Keratinocyte (primary cell): ENCODE measurements at regions not wholly inside any gene's neighbourhood (a gene's known extent, or its start where the extent isn't known, plus 50 kb on each side); places are given as distances from the start of the nearest gene placed in this dataset.

Source experiments
- DNase-seq: peaks from one replicate; pipeline ENCODE4 v3.0.0-alpha.2; 2011; ENCODE audit warnings: low read depth, missing footprints, low spot score
- FAIRE-seq: peaks from 2 replicates; lab custom pipeline; 2011; peaks lifted over from hg19 to GRCh38; lab: Jason Lieb, UNC
- H2AFZ ChIP-seq: 2 replicates; pipeline ENCODE4 v1.6.0; 2012; ENCODE audit warnings: low read length, control low read depth, inconsistent platforms; ENCODE audit not compliant: control insufficient read depth
- H3K27ac ChIP-seq: 2 replicates; pipeline ENCODE4 v1.5.1; 2011; ENCODE audit warnings: low read length; ENCODE audit not compliant: control insufficient read depth, insufficient read depth
- H3K27me3 ChIP-seq: 3 replicates; pipeline ENCODE4 v1.6.0; 2011; ENCODE audit warnings: low read length; ENCODE audit not compliant: control insufficient read depth, insufficient read depth; ENCODE audit errors: extremely low read depth
- H3K36me3 ChIP-seq, 2 experiments: 2 replicates in 1 of 2; 3 replicates in 1 of 2; pipeline ENCODE4 v1.5.1; 2011; ENCODE audit warnings: low read length in 2 of 2, mild to moderate bottlenecking in 1 of 2; ENCODE audit not compliant: control insufficient read depth in 2 of 2, insufficient read depth in 2 of 2; ENCODE audit errors: extremely low read depth in 1 of 2
- H3K4me1 ChIP-seq: 3 replicates; pipeline ENCODE4 v1.5.1; 2011; ENCODE audit warnings: low read length; ENCODE audit not compliant: control insufficient read depth, insufficient read depth; ENCODE audit errors: extremely low read depth
- H3K4me2 ChIP-seq: 3 replicates; pipeline ENCODE4 v1.6.0; 2011; ENCODE audit warnings: low read depth, low read length; ENCODE audit not compliant: control insufficient read depth, insufficient read depth; ENCODE audit errors: extremely low read depth
- H3K4me3 ChIP-seq, 3 experiments: fragments of 200-600 bp in 1 of 3; sonication (generic) in 1 of 3; 2 replicates in 2 of 3; 3 replicates in 1 of 3; pipeline ENCODE4 v1.5.1; 2011 to 2016; ENCODE audit warnings: low read length in 3 of 3, mild to moderate bottlenecking in 3 of 3, control low read depth in 2 of 3, inconsistent platforms in 1 of 3, low read depth in 1 of 3, mixed read lengths in 1 of 3, mixed run types in 1 of 3, moderate library complexity in 1 of 3; ENCODE audit not compliant: control insufficient read depth in 2 of 3, insufficient read depth in 2 of 3; ENCODE audit errors: extremely low read depth in 1 of 3
- H3K79me2 ChIP-seq: 2 replicates; pipeline ENCODE4 v1.6.0; 2012; ENCODE audit warnings: low read length; ENCODE audit not compliant: control insufficient read depth, insufficient read depth
- H3K9ac ChIP-seq: 3 replicates; pipeline ENCODE4 v1.6.0; 2011; ENCODE audit warnings: low read length; ENCODE audit not compliant: control insufficient read depth, insufficient read depth; ENCODE audit errors: extremely low read depth
- H3K9me1 ChIP-seq: 3 replicates; pipeline ENCODE4 v1.6.0; 2011; ENCODE audit warnings: low read length; ENCODE audit not compliant: control insufficient read depth, insufficient read depth; ENCODE audit errors: extremely low read depth
- H3K9me3 ChIP-seq: 2 replicates; pipeline ENCODE4 v1.5.1; 2012; ENCODE audit warnings: low read depth, low read length; ENCODE audit not compliant: control insufficient read depth
- H4K20me1 ChIP-seq: 3 replicates; pipeline ENCODE4 v1.6.0; 2011; ENCODE audit warnings: low read length; ENCODE audit not compliant: control insufficient read depth, insufficient read depth; ENCODE audit errors: extremely low read depth
- EZH2 ChIP-seq: IDR thresholded peaks from one replicate; pipeline ENCODE4 v1.6.1; 2012; ENCODE audit warnings: inconsistent platforms, mild to moderate bottlenecking, low read length, moderate library complexity
- dilution Hi-C: fragments of 300-500 bp; cut with MboI; formaldehyde crosslinking; loops from one replicate; pipeline ENCODE4 v1.7.0; 2020; ENCODE audit warnings: low sequenced_read_pairs; ENCODE audit not compliant: extremely low pct_ligation_motif_present
- TF ChIP-seq, protein P1 (sequence below), 3 experiments: IDR thresholded peaks in 1 of 3; conservative IDR thresholded peaks in 1 of 3; optimal IDR thresholded peaks in 1 of 3; 2 replicates in 2 of 3; 3 replicates in 1 of 3; pipeline versions ENCODE3 to v1.5.1; 2011; ENCODE audit warnings: low read length in 3 of 3, mild to moderate bottlenecking in 3 of 3, moderate library complexity in 2 of 3, control low read depth in 1 of 3, inconsistent platforms in 1 of 3; ENCODE audit not compliant: insufficient read depth in 2 of 3; ENCODE audit errors: extremely low read depth in 1 of 3

DNA sequence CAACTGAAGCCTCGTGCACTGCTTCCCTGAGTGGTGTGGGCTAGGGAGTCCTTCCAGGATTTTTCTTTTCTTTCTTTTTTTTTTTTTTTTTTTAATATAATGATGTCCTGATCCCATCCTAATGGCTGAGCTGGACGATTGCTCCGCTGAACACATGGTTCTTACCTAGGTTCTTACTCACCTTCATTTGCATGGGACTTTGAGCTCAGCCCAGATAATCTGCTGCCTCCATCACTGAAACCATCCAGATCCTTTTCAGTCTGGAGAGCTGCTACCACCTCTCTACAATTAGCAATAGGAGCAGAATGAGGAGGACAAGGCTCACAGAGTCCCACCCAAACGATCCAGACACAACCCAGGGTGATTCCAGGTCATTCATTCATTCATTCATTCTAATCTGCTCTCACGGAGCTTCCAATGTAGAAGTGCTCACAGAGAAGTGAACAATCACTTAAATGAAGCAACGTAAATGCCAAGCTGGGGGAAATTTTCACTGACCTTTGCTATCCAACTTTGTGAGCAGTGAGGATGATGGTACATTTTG is 246.3 kb upstream of the RREB1 start:
- TF ChIP-seq EZH2, result no peak
- TF ChIP-seq, protein P1, sequence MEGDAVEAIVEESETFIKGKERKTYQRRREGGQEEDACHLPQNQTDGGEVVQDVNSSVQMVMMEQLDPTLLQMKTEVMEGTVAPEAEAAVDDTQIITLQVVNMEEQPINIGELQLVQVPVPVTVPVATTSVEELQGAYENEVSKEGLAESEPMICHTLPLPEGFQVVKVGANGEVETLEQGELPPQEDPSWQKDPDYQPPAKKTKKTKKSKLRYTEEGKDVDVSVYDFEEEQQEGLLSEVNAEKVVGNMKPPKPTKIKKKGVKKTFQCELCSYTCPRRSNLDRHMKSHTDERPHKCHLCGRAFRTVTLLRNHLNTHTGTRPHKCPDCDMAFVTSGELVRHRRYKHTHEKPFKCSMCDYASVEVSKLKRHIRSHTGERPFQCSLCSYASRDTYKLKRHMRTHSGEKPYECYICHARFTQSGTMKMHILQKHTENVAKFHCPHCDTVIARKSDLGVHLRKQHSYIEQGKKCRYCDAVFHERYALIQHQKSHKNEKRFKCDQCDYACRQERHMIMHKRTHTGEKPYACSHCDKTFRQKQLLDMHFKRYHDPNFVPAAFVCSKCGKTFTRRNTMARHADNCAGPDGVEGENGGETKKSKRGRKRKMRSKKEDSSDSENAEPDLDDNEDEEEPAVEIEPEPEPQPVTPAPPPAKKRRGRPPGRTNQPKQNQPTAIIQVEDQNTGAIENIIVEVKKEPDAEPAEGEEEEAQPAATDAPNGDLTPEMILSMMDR (optimal IDR thresholded peaks at IDR 0.05 in 1 of 3, IDR thresholded peaks at IDR 0.05 in 1 of 3, conservative IDR thresholded peaks at IDR 0.05 in 1 of 3; ENCODE audit: extremely low read depth in 1 of 3, insufficient read depth in 2 of 3, low read length in 3 of 3), result no peak
- Histone ChIP-seq H3K79me2 (no peaks in the 10 kb centered on the region), H3K9ac (no peak overlapping the region), H3K36me3 (no peaks in the 10 kb centered on the region), H3K4me2 (no peak overlapping the region), H3K9me3 (no peaks in the 10 kb centered on the region), H2AFZ (no peak overlapping the region), H4K20me1 (no peaks in the 10 kb centered on the region), H3K27me3 (no peaks in the 10 kb centered on the region), H3K4me1 (peaks cover 15% of the 10 kb centered on the region), H3K9me1 (no peaks in the 10 kb centered on the region), H3K27ac (no peak overlapping the region), H3K4me3 (no peak overlapping the region)
- DNase-seq (no peak), FAIRE-seq (no peak)
- dilution Hi-C loops, result no loop called here

DNA sequence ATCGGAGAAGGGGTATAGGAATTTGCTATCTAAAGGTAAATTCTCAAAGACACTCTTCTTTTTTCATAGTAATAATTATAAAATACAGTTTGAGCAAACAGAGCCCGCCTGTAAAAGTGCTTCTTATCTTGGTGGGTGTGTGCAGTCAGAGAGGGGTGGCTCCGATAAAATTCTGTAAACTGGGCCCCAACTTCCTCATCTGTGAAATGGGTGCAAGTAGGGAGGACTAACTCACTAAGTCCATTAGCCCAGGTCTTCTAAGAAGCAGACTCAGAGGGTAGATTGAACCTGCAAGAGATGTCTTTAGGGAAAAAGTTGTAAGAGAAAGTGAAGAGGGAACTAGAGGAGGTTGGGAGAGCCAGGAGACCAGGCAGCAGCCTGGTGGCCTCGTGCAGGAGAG is 245.8 kb upstream of the RREB1 start:
- TF ChIP-seq, protein P1 (optimal IDR thresholded peaks at IDR 0.05 in 1 of 3, IDR thresholded peaks at IDR 0.05 in 1 of 3, conservative IDR thresholded peaks at IDR 0.05 in 1 of 3; ENCODE audit: extremely low read depth in 1 of 3, insufficient read depth in 2 of 3, low read length in 3 of 3), result no peak
- TF ChIP-seq EZH2, result no peak
- no peak overlapping the region for H3K4me2 ChIP-seq
- no peaks in the 10 kb centered on the region for H4K20me1 ChIP-seq
- H3K9me3 ChIP-seq, result no peaks in the 10 kb centered on the region
- no peak for DNase-seq
- H3K4me1 ChIP-seq, result peaks cover 9% of the 10 kb centered on the region
- no peak overlapping the region for H3K9ac ChIP-seq
- H2AFZ ChIP-seq, result no peak overlapping the region
- H3K27me3 ChIP-seq, result no peaks in the 10 kb centered on the region
- no peak overlapping the region for H3K4me3 ChIP-seq
- no peak overlapping the region for H3K27ac ChIP-seq
- H3K79me2 ChIP-seq, result no peaks in the 10 kb centered on the region
- dilution Hi-C loops, result no loop called here
- no peaks in the 10 kb centered on the region for H3K36me3 ChIP-seq
- FAIRE-seq, result no peak
- no peaks in the 10 kb centered on the region for H3K9me1 ChIP-seq
